Ureter (tissue), 1 donor: ENCODE measurements at regions not wholly inside any gene's neighbourhood (a gene's known extent, or its start where the extent isn't known, plus 50 kb on each side); places are given as distances from the start of the nearest gene placed in this dataset.
"Not testable (repeated sequence)": the region's sequence is repeated elsewhere in the genome, so short reads cannot be mapped to it uniquely, and the experiment has no call there.

ENCODE experiments used
- DNase-seq: peaks from one replicate; pipeline ENCODE4 v3.0.0-alpha.2; 2020; ENCODE audit warnings: low spot score
- donor health status: DM: yes; HTN: yes; CAD: no.

- no peak for DNase-seq
Observed at GRCh38 chr6:167408235-167408869, 83.5 kb downstream of the TTLL2 start.

- no peak for DNase-seq
Observed at GRCh38 chr6:167409079-167409478, 84.2 kb downstream of the TTLL2 start.

- no peak for DNase-seq
Observed at GRCh38 chr6:167409694-167410093, 84.8 kb downstream of the TTLL2 start.

GRCh38 chr6:167410462-167410861 lies 85.6 kb downstream of the TTLL2 start:
- no peak for DNase-seq

- DNase-seq = no peak
Observed at GRCh38 chr6:167412506-167412905, 87.6 kb downstream of the TTLL2 start.

GRCh38 chr6:167415441-167415961 lies 90.6 kb downstream of the TTLL2 start:
- peak; percentile 27 for DNase-seq

- DNase-seq = no peak
Observed at GRCh38 chr6:167416676-167417430, 92.0 kb downstream of the TTLL2 start.

GRCh38 chr6:167420177-167420576 lies 95.3 kb downstream of the TTLL2 start:
- DNase-seq = no peak

- DNase-seq = no peak
Observed at GRCh38 chr6:167420858-167421766, 96.2 kb downstream of the TTLL2 start.

GRCh38 chr6:167421944-167422343 lies 97.1 kb downstream of the TTLL2 start:
- DNase-seq = not testable (repeated sequence)

GRCh38 chr6:167422934-167423333 lies 98.0 kb downstream of the TTLL2 start:
- DNase-seq = no peak

GRCh38 chr6:167424060-167424673 lies 99.3 kb downstream of the TTLL2 start:
- DNase-seq = no peak

- DNase-seq = no peak
Observed at GRCh38 chr6:167424700-167425099, 99.8 kb downstream of the TTLL2 start.

GRCh38 chr6:167426084-167426483 lies 101.2 kb downstream of the TTLL2 start:
- no peak for DNase-seq

GRCh38 chr6:167426651-167427050 lies 101.8 kb downstream of the TTLL2 start:
- no peak for DNase-seq

GRCh38 chr6:167428664-167429333 lies 103.9 kb downstream of the TTLL2 start:
- no peak for DNase-seq

GRCh38 chr6:167429353-167429752 lies 104.5 kb downstream of the TTLL2 start:
- no peak for DNase-seq

GRCh38 chr6:167435209-167435728 lies 110.4 kb downstream of the TTLL2 start:
- no peak for DNase-seq

- DNase-seq = no peak
Observed at GRCh38 chr6:167437888-167438484, 113.1 kb downstream of the TTLL2 start.

- no peak for DNase-seq
Observed at GRCh38 chr6:167441715-167442206, 116.9 kb downstream of the TTLL2 start.
